ENCODE measurements at regions not wholly inside any gene's neighbourhood (a gene's known extent, or its start where the extent isn't known, plus 50 kb on each side); places are given as distances from the start of the nearest gene placed in this dataset.

- DNase-seq (ENCODE audit: low read depth) = no peak
- TF ChIP-seq CTCF (IDR thresholded peaks at IDR 0.05; ENCODE audit: low read length, missing control alignments) = no peak
- H3K4me3 ChIP-seq (replicated peaks; ENCODE audit: low read depth, low read length) = no peak overlapping the region
These were observed 156.2 kb upstream of the ARPP21 start for GRCh38 chr3:35483131-35483530.

- no peak for TF ChIP-seq CTCF (IDR thresholded peaks at IDR 0.05; ENCODE audit: low read length, missing control alignments)
- no peak overlapping the region for H3K4me3 ChIP-seq (replicated peaks; ENCODE audit: low read depth, low read length)
- no peak for DNase-seq (ENCODE audit: low read depth)
These were observed 154.3 kb upstream of the ARPP21 start for GRCh38 chr3:35484929-35485530.

DNA sequence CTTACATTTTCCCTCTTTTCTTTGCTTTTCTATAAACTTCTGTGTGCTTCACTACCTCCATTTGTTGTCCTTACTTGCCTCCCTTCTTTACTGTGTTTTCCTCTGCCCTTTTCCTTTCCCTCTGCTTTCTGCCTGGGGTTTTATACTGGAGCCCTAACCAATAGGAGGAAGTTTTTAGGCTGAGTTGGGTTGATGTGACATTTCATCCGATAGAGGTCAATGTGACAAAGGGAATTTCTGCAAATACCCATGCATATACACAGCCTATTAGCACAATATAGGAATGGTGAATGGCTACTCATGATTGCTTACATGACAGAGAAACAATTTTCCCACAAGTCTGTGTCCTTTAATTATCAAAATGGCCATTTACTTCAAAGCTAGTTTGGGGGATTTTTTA is 153.0 kb upstream of the ARPP21 start:
- H3K4me3 ChIP-seq (replicated peaks; ENCODE audit: low read depth, low read length) = no peak overlapping the region
- no peak for DNase-seq (ENCODE audit: low read depth)
- no peak for TF ChIP-seq CTCF (IDR thresholded peaks at IDR 0.05; ENCODE audit: low read length, missing control alignments)

GRCh38 chr3:35487376-35487775 is 151.9 kb upstream of the ARPP21 start:
- H3K4me3 ChIP-seq (replicated peaks; ENCODE audit: low read depth, low read length) = no peak overlapping the region
- DNase-seq (ENCODE audit: low read depth) = no peak
- no peak for TF ChIP-seq CTCF (IDR thresholded peaks at IDR 0.05; ENCODE audit: low read length, missing control alignments)

GRCh38 chr3:35488526-35488925 is 150.8 kb upstream of the ARPP21 start:
- H3K4me3 ChIP-seq (replicated peaks; ENCODE audit: low read depth, low read length) = no peak overlapping the region
- TF ChIP-seq CTCF (IDR thresholded peaks at IDR 0.05; ENCODE audit: low read length, missing control alignments) = no peak
- no peak for DNase-seq (ENCODE audit: low read depth)

GRCh38 chr3:35492841-35493240 is 146.5 kb upstream of the ARPP21 start:
- no peak for TF ChIP-seq CTCF (IDR thresholded peaks at IDR 0.05; ENCODE audit: low read length, missing control alignments)
- DNase-seq (ENCODE audit: low read depth) = no peak
- H3K4me3 ChIP-seq (replicated peaks; ENCODE audit: low read depth, low read length) = no peak overlapping the region

GRCh38 chr3:35498506-35499210 is 140.7 kb upstream of the ARPP21 start:
- TF ChIP-seq CTCF (IDR thresholded peaks at IDR 0.05; ENCODE audit: low read length, missing control alignments) = no peak
- no peak overlapping the region for H3K4me3 ChIP-seq (replicated peaks; ENCODE audit: low read depth, low read length)
- peak; percentile 51 for DNase-seq (ENCODE audit: low read depth)

All from fibroblast of pulmonary artery (primary cell).